ENCODE measurements at regions not wholly inside any gene's neighbourhood (a gene's known extent, or its start where the extent isn't known, plus 50 kb on each side); places are given as distances from the start of the nearest gene placed in this dataset.

GRCh38 chr4:19381068-19381467 lies 870.6 kb upstream of the SLIT2 start:
- Histone ChIP-seq H3K27ac (ENCODE audit: low read length) (no peak overlapping the region), H3K9me3 (ENCODE audit: control insufficient read depth, insufficient read depth, low read depth, low read length) (no peaks in the 10 kb centered on the region), H3K4me1 (ENCODE audit: control insufficient read depth, insufficient read depth, low read length) (no peaks in the 10 kb centered on the region), H3K27me3 (ENCODE audit: control insufficient read depth, insufficient read depth, low read length) (no peaks in the 10 kb centered on the region), H3K36me3 (ENCODE audit: control insufficient read depth, insufficient read depth, low read length) (no peaks in the 10 kb centered on the region), H3K4me3 (ENCODE audit: low read depth in 2 of 2, low read length in 2 of 2) (no peak overlapping the region)
- ChIA-PET POLR2A (no interaction called here), CTCF (no interaction called here)
- TF ChIP-seq TCF7L2 (IDR thresholded peaks at IDR 0.05; ENCODE audit: low read depth, low read length) (no peak), POLR2AphosphoS5 (IDR thresholded peaks at IDR 0.05; ENCODE audit: low read depth, low read length) (no peak), SIN3A (IDR thresholded peaks at IDR 0.05; ENCODE audit: borderline replicate concordance, insufficient read depth, low read depth, low read length) (no peak), REST (IDR thresholded peaks at IDR 0.05; ENCODE audit: insufficient read depth in 1 of 2, low read depth in 2 of 2, low read length in 1 of 2) (no peak), CTCF (IDR thresholded peaks at IDR 0.05) (no peak)
- ATAC-seq (no peak), DNase-seq (ENCODE audit: low read depth, low spot score) (no peak)
- no TSS peak for BruUV-seq (replicated peaks)
- in situ Hi-C loops (cut with HindIII; ENCODE audit: low pct_unique_long_range_greater_than_20kb, low sequenced_read_pairs), result no loop called here
- intact Hi-C loops (cut with micrococcal nuclease; ENCODE audit: unreplicated experiment), result no loop called here

- H3K4me3 ChIP-seq (ENCODE audit: low read depth in 2 of 2, low read length in 2 of 2), result no peak overlapping the region
- no peaks in the 10 kb centered on the region for H3K4me1 ChIP-seq (ENCODE audit: control insufficient read depth, insufficient read depth, low read length)
- no TSS peak for BruUV-seq (replicated peaks)
- H3K9me3 ChIP-seq (ENCODE audit: control insufficient read depth, insufficient read depth, low read depth, low read length), result no peaks in the 10 kb centered on the region
- H3K36me3 ChIP-seq (ENCODE audit: control insufficient read depth, insufficient read depth, low read length), result no peaks in the 10 kb centered on the region
- ChIA-PET POLR2A (no interaction called here), CTCF (no interaction called here)
- H3K27me3 ChIP-seq (ENCODE audit: control insufficient read depth, insufficient read depth, low read length), result no peaks in the 10 kb centered on the region
- ATAC-seq (no peak), DNase-seq (ENCODE audit: low read depth, low spot score) (no peak)
- TF ChIP-seq REST (IDR thresholded peaks at IDR 0.05; ENCODE audit: insufficient read depth in 1 of 2, low read depth in 2 of 2, low read length in 1 of 2) (no peak), POLR2AphosphoS5 (IDR thresholded peaks at IDR 0.05; ENCODE audit: low read depth, low read length) (no peak)
- H3K27ac ChIP-seq (ENCODE audit: low read length), result no peak overlapping the region
- intact Hi-C loops (cut with micrococcal nuclease; ENCODE audit: unreplicated experiment), result no loop called here
- in situ Hi-C loops (cut with HindIII; ENCODE audit: low pct_unique_long_range_greater_than_20kb, low sequenced_read_pairs), result no loop called here
These were observed 871.1 kb upstream of the SLIT2 start for GRCh38 chr4:19380600-19380999.

All from Panc1 (cell line).